SK-N-MC (cell line): ENCODE measurements at regions not wholly inside any gene's neighbourhood (a gene's known extent, or its start where the extent isn't known, plus 50 kb on each side); places are given as distances from the start of the nearest gene placed in this dataset.

Experiments used
- EZH2 ChIP-seq: fragments of 200-600 bp; sonication (generic); IDR thresholded peaks from one replicate; pipeline ENCODE4 v1.6.1; 2017; ENCODE audit warnings: antibody characterized with exemption
- POLR2AphosphoS5 ChIP-seq: IDR thresholded peaks from 2 replicates; pipeline ENCODE4 v1.6.1; 2012; ENCODE audit warnings: mild to moderate bottlenecking, low read depth, low read length, borderline replicate concordance

- TF ChIP-seq POLR2AphosphoS5, result no peak
- no peak for TF ChIP-seq EZH2
Observed at GRCh38 chr18:37673671-37674070, 108.1 kb upstream of the CELF4 start.
